HG03439 (cell line): ENCODE measurements at regions not wholly inside any gene's neighbourhood (a gene's known extent, or its start where the extent isn't known, plus 50 kb on each side); places are given as distances from the start of the nearest gene placed in this dataset.

Experiments
- ATAC-seq: cut with Tn5 transposase; IDR thresholded peaks from one replicate; pipeline ENCODE4 v1.9.1; 2021; ENCODE audit warnings: mild to moderate bottlenecking, moderate library complexity; ENCODE audit not compliant: unreplicated experiment

DNA sequence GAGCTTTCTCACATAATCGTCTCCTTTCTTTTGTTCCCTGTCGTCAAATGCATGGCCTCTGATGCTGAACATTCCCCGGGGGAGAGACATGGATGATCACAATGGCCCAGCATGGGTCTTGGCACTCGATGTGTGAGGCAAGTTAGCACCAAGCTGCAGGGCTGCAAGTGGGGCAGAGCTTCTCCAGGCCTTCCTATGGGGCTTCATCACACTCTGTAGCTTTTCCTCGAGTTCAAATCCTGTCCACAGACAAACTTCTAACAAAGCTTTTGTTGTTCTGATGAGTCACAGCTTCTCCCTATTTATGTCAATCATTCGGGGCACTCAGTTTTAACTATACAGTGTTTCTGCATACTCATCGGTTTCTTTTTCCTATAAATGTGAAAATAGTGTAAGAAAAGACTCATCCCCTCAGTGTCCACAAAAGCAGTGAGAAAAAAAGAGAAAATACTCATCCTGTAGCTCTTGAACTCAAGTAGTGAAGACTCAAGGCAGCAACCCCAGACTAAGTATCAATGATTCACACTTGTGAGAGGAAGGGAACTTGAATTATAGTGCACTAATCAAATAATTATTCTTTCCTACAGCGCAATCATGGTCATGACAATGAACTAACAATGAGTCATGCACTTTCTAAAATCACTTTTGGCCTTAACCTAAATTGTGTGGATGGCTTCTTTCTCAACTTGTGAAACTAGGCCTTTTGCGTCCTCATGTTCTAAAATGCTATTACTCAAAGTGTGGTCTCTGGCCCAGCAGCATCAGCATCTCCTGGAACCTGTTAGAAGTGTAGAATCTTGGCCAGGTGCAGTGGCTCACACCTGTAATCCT is 68.4 kb upstream of the NOX3 start:
- ATAC-seq: no peak

DNA sequence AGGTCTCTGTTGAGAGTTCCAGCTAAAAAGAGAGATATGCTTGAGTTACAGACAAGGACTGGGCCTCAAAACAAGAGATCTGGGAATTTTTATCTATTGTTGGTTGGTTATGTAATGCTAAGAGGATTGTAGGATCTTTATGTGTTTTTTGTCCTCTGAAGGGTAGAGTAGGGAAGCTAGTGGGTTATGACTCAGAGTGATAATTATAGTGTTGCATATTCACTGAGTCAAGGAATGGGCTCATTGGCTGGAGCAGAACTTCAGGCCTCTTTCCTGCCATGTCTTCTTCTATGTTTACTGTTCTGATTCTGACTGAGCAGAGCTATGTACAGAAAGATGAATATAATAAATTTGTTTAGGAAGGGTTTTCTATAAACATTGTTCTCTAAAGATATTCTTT is 66.1 kb upstream of the NOX3 start:
- ATAC-seq: no peak

DNA sequence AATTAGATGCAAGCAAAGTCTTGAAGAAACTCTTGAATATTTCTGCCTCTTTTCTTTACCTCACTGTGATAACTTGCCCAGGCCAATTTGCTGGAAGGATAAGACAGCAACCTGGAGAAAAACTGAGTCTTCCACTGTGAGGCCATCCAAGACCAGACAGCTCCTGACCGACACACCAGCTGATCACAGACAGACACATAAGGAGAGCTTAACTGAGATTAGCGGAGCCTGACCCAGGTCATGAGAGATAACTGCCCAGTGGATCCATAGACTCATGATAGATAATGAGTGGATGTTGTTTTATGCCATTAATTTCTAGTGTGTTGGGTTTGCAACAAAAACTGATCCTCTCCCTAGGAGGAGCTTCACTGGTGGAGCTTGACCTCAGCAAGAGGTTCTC is 64.4 kb upstream of the NOX3 start:
- no peak for ATAC-seq

DNA sequence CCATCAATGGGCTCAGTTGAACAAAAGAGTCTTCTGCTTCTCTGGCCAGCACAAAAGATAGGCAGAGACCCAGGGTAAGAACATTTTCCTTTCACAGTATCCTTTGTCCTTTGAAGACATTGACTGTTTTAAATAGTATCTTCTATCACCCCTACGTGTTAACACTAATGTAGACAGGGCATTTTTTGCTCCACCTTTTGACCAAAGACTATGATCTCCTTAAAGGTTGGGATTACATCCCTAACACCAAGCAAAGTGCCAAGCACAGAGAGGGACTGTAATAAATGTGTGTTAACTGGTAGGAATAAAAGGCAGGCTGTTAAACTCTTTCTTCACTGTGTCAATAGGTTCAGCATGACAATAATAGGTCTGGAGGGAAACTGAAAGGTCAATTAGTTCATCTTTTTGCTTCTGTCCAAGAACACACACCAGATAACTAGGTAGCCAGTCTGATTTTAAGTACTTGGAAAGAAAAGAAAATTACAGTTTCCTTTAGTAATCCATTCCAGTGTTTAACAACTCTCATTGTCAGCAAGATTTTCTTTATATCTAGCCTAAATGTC is 63.6 kb upstream of the NOX3 start:
- no peak for ATAC-seq

DNA sequence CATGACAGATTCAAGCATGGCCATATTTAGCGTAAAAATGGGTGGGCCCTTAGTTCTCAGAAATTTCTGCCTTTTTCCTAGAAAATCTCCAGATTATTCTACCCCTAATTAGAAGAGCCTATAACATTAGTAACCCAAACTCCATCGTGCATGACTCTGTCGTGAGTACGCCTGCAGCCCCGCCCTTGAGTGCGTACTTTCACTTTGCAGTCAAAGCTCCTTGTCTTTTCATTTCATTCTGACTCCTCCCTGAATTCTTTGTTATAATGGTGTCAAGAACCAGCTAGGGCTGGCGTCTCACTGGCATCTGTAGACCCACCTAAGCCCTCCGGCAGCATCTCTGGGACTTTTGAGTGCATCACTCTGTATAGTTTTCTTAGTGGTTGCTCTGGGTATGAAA is 61.7 kb upstream of the NOX3 start:
- no peak for ATAC-seq

DNA sequence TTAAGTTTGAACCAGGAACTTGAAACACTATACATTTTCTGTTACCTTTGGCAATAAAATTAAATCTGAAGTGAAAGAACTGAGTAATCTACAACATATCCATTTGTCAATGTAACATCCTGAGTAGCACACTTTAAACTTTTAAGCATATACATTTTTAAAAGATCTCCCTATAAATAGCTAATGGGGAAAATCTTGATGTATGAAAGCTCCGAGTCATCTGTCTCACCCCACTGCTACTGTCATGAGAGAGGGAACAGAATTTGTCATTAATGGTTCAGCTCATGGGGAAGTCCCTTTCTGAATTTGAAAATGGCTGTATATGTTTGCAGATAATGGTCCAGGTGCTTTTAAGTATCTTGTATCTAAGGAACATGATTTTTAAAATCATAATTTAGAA is 55.2 kb upstream of the NOX3 start:
- no peak for ATAC-seq

DNA sequence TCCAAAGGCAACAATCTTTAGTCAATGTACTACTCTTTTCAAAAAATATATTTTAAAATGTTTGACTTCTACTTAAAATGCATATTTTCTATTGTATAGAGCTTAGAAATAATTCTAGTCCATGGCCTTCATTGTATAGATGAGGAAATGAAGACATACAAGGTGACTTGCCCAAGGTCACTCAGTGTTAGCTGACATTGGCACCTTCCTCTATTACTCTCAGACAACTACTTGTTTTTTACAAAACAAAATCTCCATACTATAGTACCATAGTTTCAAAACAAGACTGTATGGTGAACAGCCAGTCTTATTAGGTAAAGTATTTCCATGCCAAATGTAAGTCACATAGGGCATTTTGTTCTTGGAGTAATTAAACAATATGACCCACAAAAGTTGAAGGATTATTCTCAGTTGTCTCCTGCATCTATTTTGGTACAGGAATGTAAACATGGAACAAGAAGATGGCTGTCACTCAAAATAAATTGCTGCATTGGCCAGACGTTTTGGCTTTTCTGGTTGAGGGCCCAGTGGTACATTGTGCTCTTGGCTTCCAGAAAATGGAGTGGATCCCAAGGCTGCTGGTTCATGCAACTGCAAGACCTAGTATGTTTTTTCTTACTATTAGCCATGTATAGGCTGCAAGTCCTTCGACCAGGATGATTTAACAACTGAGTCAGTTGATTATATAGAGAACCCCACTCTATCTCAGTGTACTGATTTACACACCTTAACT is 54.3 kb upstream of the NOX3 start:
- no peak for ATAC-seq

DNA sequence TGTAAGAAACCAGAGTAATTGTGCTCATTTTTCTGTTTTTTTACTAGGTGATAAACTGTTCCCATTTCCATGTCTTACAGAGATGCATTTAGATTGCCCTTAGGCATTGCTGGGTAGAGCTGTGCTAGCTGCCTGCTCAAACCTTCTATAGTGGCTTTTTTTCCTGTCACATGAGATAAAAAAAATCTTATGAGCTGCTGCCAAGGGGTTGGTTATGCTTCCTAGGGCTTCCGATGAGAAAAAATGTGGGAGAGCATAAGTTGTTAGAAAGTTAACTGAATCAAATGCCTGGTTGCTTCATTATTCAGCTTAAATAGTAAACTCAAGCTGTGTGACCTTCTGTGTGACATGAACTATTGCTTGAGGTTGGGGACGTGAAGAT is 50.0 kb upstream of the NOX3 start:
- no peak for ATAC-seq
